Panc1 (cell line): ENCODE measurements at regions not wholly inside any gene's neighbourhood (a gene's known extent, or its start where the extent isn't known, plus 50 kb on each side); places are given as distances from the start of the nearest gene placed in this dataset.

ENCODE experiments used
- ATAC-seq: fragments of 200-7000 bp; cut with Tn5 transposase; 2 replicates; pipeline ENCODE4 v1.9.1; 2020; ENCODE audit warnings: mild to moderate bottlenecking, moderate library complexity
- BruUV-seq: library from RNA; stranded (reverse); fragments of 400-500 nt; replicated peaks from 2 replicates; lab custom pipeline; 2021; lab: Mats Ljungman, UMichigan
- CTCF ChIA-PET: fragments of 300-600 bp; sonication (Branson Sonifier 250); formaldehyde crosslinking; loops from one replicate; lab custom pipeline; 2022; ENCODE audit warnings: antibody characterized with exemption; lab: Charles Lee
- POLR2A ChIA-PET: fragments of 300-600 bp; sonication (Branson Sonifier 250); formaldehyde crosslinking; loops from one replicate; lab custom pipeline; 2022; ENCODE audit warnings: antibody characterized with exemption; lab: Charles Lee
- DNase-seq: peaks from one replicate; pipeline ENCODE4 v3.0.0-alpha.2; 2010; ENCODE audit warnings: low read depth, low spot score
- H3K27ac ChIP-seq: 2 replicates; pipeline ENCODE4 v1.5.1; 2011; ENCODE audit warnings: mild to moderate bottlenecking, low read length, inconsistent platforms
- H3K27me3 ChIP-seq: fragments of 200-500 bp; sonication (Bioruptor generic); 2 replicates; pipeline ENCODE4 v1.6.0; 2014; ENCODE audit warnings: low read length, inconsistent platforms; ENCODE audit not compliant: control insufficient read depth, insufficient read depth
- H3K36me3 ChIP-seq: fragments of 200-500 bp; sonication (Bioruptor generic); 2 replicates; pipeline ENCODE4 v1.5.1; 2014; ENCODE audit warnings: inconsistent platforms, mild to moderate bottlenecking, low read length, moderate library complexity; ENCODE audit not compliant: control insufficient read depth, insufficient read depth
- H3K4me1 ChIP-seq: 2 replicates; pipeline ENCODE4 v1.5.1; 2011; ENCODE audit warnings: inconsistent platforms, mild to moderate bottlenecking, low read length, moderate library complexity; ENCODE audit not compliant: control insufficient read depth, insufficient read depth
- H3K4me3 ChIP-seq, 2 experiments: 2 replicates each; pipeline ENCODE4 v1.5.1; 2011 to 2012; ENCODE audit warnings: low read depth in 2 of 2, low read length in 2 of 2, mild to moderate bottlenecking in 2 of 2, inconsistent platforms in 1 of 2, moderate library complexity in 1 of 2
- H3K9me3 ChIP-seq: fragments of 200-500 bp; sonication (Bioruptor generic); 2 replicates; pipeline ENCODE4 v1.5.1; 2014; ENCODE audit warnings: low read depth, mild to moderate bottlenecking, inconsistent platforms, low read length, moderate library complexity; ENCODE audit not compliant: control insufficient read depth, insufficient read depth
- POLR2AphosphoS5 ChIP-seq: IDR thresholded peaks from 2 replicates; pipeline ENCODE4 v1.6.1; 2012; ENCODE audit warnings: mild to moderate bottlenecking, low read depth, low read length, moderate library complexity
- SIN3A ChIP-seq: IDR thresholded peaks from 2 replicates; pipeline ENCODE4 v1.6.1; 2012; ENCODE audit warnings: low read depth, mild to moderate bottlenecking, low read length, moderate library complexity, borderline replicate concordance; ENCODE audit not compliant: insufficient read depth
- TCF7L2 ChIP-seq: IDR thresholded peaks from 2 replicates; pipeline ENCODE4 v1.6.1; 2011; ENCODE audit warnings: mild to moderate bottlenecking, low read depth, low read length, inconsistent platforms
- in situ Hi-C: cut with HindIII; loops from 2 replicates; pipeline ENCODE4 v1.10.0; 2016; ENCODE audit warnings: low sequenced_read_pairs, low pct_unique_long_range_greater_than_20kb
- intact Hi-C: fragments of 100-400 bp; cut with micrococcal nuclease; formaldehyde crosslinking; loops from one replicate; pipeline ENCODE4 v1.10.0; 2022; ENCODE audit not compliant: unreplicated experiment
- TF ChIP-seq, protein P1 (sequence below), 2 experiments: IDR thresholded peaks; 2 replicates each; pipeline ENCODE4 v1.6.1; 2011 to 2012; ENCODE audit warnings: low read depth in 2 of 2, control low read depth in 1 of 2, low read length in 1 of 2, mild to moderate bottlenecking in 1 of 2, moderate library complexity in 1 of 2; ENCODE audit not compliant: insufficient read depth in 1 of 2
- TF ChIP-seq, protein P2 (sequence below): fragments of 450-650 bp; IDR thresholded peaks from 2 replicates; pipeline ENCODE4 v1.5.1; 2017; ENCODE audit warnings: mild to moderate bottlenecking

DNA sequence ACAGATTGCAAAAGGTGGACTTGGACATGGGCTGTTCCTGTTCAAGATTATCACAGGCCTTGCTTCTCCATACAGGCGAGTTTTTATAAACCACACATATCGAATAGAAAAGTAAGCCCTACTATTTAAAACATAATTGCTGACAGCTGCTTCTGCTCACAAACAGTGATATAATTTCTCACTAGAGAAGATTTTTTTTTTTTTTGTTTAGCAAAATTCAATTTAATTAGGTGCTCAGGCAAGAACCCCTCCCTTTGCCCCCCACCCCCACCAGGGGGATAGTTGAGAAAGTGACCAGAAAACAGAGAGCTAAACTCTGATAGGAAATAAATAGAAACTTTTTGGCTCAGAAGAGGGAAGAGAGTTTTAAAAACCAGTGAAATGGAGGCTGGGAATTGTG lies 132.8 kb upstream of the CRY1 start:
- Histone ChIP-seq H3K9me3 (no peaks in the 10 kb centered on the region), H3K4me1 (no peaks in the 10 kb centered on the region; the same call in 1 of the 2 replicates), H3K27ac (no peak overlapping the region), H3K27me3 (peaks cover 6% of the 10 kb centered on the region), H3K4me3 (no peak overlapping the region), H3K36me3 (no peaks in the 10 kb centered on the region)
- in situ Hi-C loops (no loop called here), intact Hi-C loops (no loop called here)
- POLR2A ChIA-PET = no interaction called here
- TF ChIP-seq, protein P1, sequence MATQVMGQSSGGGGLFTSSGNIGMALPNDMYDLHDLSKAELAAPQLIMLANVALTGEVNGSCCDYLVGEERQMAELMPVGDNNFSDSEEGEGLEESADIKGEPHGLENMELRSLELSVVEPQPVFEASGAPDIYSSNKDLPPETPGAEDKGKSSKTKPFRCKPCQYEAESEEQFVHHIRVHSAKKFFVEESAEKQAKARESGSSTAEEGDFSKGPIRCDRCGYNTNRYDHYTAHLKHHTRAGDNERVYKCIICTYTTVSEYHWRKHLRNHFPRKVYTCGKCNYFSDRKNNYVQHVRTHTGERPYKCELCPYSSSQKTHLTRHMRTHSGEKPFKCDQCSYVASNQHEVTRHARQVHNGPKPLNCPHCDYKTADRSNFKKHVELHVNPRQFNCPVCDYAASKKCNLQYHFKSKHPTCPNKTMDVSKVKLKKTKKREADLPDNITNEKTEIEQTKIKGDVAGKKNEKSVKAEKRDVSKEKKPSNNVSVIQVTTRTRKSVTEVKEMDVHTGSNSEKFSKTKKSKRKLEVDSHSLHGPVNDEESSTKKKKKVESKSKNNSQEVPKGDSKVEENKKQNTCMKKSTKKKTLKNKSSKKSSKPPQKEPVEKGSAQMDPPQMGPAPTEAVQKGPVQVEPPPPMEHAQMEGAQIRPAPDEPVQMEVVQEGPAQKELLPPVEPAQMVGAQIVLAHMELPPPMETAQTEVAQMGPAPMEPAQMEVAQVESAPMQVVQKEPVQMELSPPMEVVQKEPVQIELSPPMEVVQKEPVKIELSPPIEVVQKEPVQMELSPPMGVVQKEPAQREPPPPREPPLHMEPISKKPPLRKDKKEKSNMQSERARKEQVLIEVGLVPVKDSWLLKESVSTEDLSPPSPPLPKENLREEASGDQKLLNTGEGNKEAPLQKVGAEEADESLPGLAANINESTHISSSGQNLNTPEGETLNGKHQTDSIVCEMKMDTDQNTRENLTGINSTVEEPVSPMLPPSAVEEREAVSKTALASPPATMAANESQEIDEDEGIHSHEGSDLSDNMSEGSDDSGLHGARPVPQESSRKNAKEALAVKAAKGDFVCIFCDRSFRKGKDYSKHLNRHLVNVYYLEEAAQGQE (IDR thresholded peaks at IDR 0.05; ENCODE audit: insufficient read depth in 1 of 2, low read depth in 2 of 2, low read length in 1 of 2) = no peak
- TF ChIP-seq SIN3A (no peak), POLR2AphosphoS5 (no peak), TCF7L2 (no peak)
- TF ChIP-seq, protein P2, sequence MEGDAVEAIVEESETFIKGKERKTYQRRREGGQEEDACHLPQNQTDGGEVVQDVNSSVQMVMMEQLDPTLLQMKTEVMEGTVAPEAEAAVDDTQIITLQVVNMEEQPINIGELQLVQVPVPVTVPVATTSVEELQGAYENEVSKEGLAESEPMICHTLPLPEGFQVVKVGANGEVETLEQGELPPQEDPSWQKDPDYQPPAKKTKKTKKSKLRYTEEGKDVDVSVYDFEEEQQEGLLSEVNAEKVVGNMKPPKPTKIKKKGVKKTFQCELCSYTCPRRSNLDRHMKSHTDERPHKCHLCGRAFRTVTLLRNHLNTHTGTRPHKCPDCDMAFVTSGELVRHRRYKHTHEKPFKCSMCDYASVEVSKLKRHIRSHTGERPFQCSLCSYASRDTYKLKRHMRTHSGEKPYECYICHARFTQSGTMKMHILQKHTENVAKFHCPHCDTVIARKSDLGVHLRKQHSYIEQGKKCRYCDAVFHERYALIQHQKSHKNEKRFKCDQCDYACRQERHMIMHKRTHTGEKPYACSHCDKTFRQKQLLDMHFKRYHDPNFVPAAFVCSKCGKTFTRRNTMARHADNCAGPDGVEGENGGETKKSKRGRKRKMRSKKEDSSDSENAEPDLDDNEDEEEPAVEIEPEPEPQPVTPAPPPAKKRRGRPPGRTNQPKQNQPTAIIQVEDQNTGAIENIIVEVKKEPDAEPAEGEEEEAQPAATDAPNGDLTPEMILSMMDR = no peak
- DNase-seq (no peak), ATAC-seq (no peak)
- BruUV-seq = no TSS peak
- CTCF ChIA-PET = no interaction called here

- Histone ChIP-seq H3K4me3 (no peak overlapping the region), H3K9me3 (no peaks in the 10 kb centered on the region), H3K27me3 (peaks cover 2% of the 10 kb centered on the region; the same call in 1 of the 2 replicates), H3K27ac (no peak overlapping the region), H3K36me3 (no peaks in the 10 kb centered on the region), H3K4me1 (no peaks in the 10 kb centered on the region; the same call in 1 of the 2 replicates)
- ChIA-PET CTCF (no interaction called here), POLR2A (no interaction called here)
- no TSS peak for BruUV-seq
- in situ Hi-C loops = no loop called here
- intact Hi-C loops = no loop called here
- TF ChIP-seq, protein P2 = no peak
- TF ChIP-seq TCF7L2 = no peak
- TF ChIP-seq SIN3A = no peak
- TF ChIP-seq POLR2AphosphoS5 = no peak
- TF ChIP-seq, protein P1 (IDR thresholded peaks at IDR 0.05; ENCODE audit: insufficient read depth in 1 of 2, low read depth in 2 of 2, low read length in 1 of 2) = no peak
- ATAC-seq (no peak), DNase-seq (no peak)
These were observed 134.7 kb upstream of the CRY1 start for GRCh38 chr12:107228076-107228475.
